ENCODE measurements at regions not wholly inside any gene's neighbourhood (a gene's known extent, or its start where the extent isn't known, plus 50 kb on each side); places are given as distances from the start of the nearest gene placed in this dataset.

DNA sequence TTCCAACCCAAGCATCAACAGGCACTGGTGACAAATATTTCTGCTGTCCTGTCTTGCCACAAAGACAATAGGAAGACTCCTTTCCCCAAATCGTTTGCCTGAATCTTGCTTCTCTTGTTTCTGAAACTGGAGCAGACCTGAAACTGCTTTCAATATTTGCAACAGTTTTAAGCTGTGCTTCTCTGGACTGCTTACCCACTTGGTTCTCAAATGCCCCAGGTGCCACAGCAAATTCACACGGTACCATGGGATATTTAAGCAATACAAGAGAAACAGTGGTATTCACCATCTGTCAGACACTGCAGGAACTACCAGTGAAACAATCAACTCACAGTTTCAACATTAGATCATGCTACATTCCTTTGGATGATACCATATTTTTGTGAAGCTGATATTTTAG is 309.4 kb downstream of the PARP8 start:
- TF ChIP-seq, protein P1, sequence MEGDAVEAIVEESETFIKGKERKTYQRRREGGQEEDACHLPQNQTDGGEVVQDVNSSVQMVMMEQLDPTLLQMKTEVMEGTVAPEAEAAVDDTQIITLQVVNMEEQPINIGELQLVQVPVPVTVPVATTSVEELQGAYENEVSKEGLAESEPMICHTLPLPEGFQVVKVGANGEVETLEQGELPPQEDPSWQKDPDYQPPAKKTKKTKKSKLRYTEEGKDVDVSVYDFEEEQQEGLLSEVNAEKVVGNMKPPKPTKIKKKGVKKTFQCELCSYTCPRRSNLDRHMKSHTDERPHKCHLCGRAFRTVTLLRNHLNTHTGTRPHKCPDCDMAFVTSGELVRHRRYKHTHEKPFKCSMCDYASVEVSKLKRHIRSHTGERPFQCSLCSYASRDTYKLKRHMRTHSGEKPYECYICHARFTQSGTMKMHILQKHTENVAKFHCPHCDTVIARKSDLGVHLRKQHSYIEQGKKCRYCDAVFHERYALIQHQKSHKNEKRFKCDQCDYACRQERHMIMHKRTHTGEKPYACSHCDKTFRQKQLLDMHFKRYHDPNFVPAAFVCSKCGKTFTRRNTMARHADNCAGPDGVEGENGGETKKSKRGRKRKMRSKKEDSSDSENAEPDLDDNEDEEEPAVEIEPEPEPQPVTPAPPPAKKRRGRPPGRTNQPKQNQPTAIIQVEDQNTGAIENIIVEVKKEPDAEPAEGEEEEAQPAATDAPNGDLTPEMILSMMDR (IDR thresholded peaks at IDR 0.05) = no peak
- no peak for TF ChIP-seq POLR2A (IDR thresholded peaks at IDR 0.05)
